HepG2 (cell line): ENCODE measurements at regions not wholly inside any gene's neighbourhood (a gene's known extent, or its start where the extent isn't known, plus 50 kb on each side); places are given as distances from the start of the nearest gene placed in this dataset.

ENCODE experiments used
- ATF7-NPFF ChIP-seq: sonication (generic); formaldehyde crosslinking; IDR thresholded peaks from 2 replicates; pipeline ENCODE4 v1.8.1; 2023; ENCODE audit warnings: mild to moderate bottlenecking, low read depth, missing genetic modification reagents, moderate library complexity
- BCL6 ChIP-seq: IDR thresholded peaks from 2 replicates; pipeline ENCODE4 v1.6.1; 2016; ENCODE audit warnings: missing genetic modification reagents, missing compliant biosample characterization
- DNMT1 ChIP-seq: sonication (generic); formaldehyde crosslinking; IDR thresholded peaks from 2 replicates; pipeline ENCODE4 v1.5.1; 2020; ENCODE audit warnings: mild to moderate bottlenecking, missing genetic modification reagents
- KDM3A ChIP-seq: IDR thresholded peaks from 2 replicates; pipeline ENCODE4 v1.6.1; 2018; ENCODE audit warnings: low read depth, missing compliant biosample characterization
- NFIC ChIP-seq: IDR thresholded peaks from 2 replicates; pipeline ENCODE4 v1.6.1; 2012; ENCODE audit warnings: mild to moderate bottlenecking, low read length, inconsistent platforms
- RXRB ChIP-seq: IDR thresholded peaks from 2 replicates; pipeline ENCODE4 v1.6.1; 2016; ENCODE audit warnings: borderline replicate concordance, missing genetic modification reagents, missing compliant biosample characterization
- SALL2 ChIP-seq: sonication (generic); formaldehyde crosslinking; IDR thresholded peaks from 2 replicates; pipeline ENCODE4 v1.8.1; 2023; ENCODE audit warnings: mild to moderate bottlenecking, missing genetic modification reagents, inconsistent platforms
- TCF12 ChIP-seq, 2 experiments: fragments of 450-650 bp in 1 of 2; sonication (generic) in 1 of 2; formaldehyde crosslinking in 1 of 2; IDR thresholded peaks; 2 replicates each; pipeline versions ENCODE4 v1.6.1 to v1.8.0; 2017 to 2022; ENCODE audit warnings: antibody characterized with exemption in 1 of 2, mild to moderate bottlenecking in 1 of 2, missing genetic modification reagents in 1 of 2, moderate library complexity in 1 of 2
- TRIM24 ChIP-seq: sonication (generic); formaldehyde crosslinking; IDR thresholded peaks from 2 replicates; pipeline ENCODE4 v1.8.0; 2022; ENCODE audit warnings: mild to moderate bottlenecking, missing genetic modification reagents
- XBP1 ChIP-seq: sonication (generic); formaldehyde crosslinking; IDR thresholded peaks from 2 replicates; pipeline ENCODE4 v1.5.0; 2020; ENCODE audit warnings: missing genetic modification reagents
- ZFP36L1 ChIP-seq: sonication (generic); formaldehyde crosslinking; IDR thresholded peaks from 2 replicates; pipeline ENCODE4 v1.8.0; 2022; ENCODE audit warnings: mild to moderate bottlenecking, missing genetic modification reagents, moderate library complexity
- ZNF558 ChIP-seq: sonication (generic); formaldehyde crosslinking; IDR thresholded peaks from 2 replicates; pipeline ENCODE4 v1.9.0; 2022; ENCODE audit warnings: mild to moderate bottlenecking, missing genetic modification reagents, borderline replicate concordance
- TF ChIP-seq, protein P1 (sequence below): sonication (generic); formaldehyde crosslinking; IDR thresholded peaks from 2 replicates; pipeline ENCODE4 v1.4.0; 2020; ENCODE audit warnings: mild to moderate bottlenecking, missing genetic modification reagents, borderline replicate concordance
- TF ChIP-seq, protein P2 (sequence below): sonication (generic); formaldehyde crosslinking; IDR thresholded peaks from 2 replicates; pipeline ENCODE4 v1.9.0; 2021; ENCODE audit warnings: missing genetic modification reagents, borderline replicate concordance
- TF ChIP-seq, protein P3 (sequence below): IDR thresholded peaks from 2 replicates; pipeline ENCODE4 v1.6.1; 2012; ENCODE audit warnings: inconsistent platforms
- TF ChIP-seq, protein P4 (sequence below): sonication (generic); formaldehyde crosslinking; IDR thresholded peaks from 2 replicates; pipeline ENCODE4 v1.4.0; 2020; ENCODE audit warnings: missing genetic modification reagents
- TF ChIP-seq, protein P5 (sequence below): sonication (generic); formaldehyde crosslinking; IDR thresholded peaks from 2 replicates; pipeline ENCODE4 v1.5.1; 2020; ENCODE audit warnings: mild to moderate bottlenecking, missing genetic modification reagents, borderline replicate concordance

DNA sequence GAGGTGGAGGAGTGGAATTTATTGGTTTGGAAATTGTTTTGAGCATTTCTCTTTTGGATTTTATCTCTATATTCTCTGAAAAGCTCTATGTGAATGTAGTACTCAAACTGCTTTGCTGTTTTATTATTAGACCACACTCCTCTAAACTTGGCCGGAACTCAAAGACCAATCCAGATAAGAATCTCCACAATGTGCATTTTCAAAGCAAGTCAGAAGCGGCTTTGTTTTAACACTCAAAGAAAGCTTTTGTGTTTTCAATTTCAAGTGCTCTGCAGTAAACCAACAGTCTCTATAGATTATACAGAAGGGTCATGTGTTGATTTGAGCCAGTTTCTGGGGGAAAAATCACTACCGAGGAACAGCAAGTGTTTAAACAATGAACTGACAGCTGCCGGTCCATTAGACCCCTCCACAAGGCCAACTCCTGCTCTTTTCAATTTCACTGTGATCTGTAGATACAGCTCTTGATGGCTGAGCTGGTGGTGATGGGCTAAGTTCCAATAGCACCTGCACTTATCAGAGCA, 79.4 kb downstream of the FTHL17 start (continued):
- TF ChIP-seq, protein P1, sequence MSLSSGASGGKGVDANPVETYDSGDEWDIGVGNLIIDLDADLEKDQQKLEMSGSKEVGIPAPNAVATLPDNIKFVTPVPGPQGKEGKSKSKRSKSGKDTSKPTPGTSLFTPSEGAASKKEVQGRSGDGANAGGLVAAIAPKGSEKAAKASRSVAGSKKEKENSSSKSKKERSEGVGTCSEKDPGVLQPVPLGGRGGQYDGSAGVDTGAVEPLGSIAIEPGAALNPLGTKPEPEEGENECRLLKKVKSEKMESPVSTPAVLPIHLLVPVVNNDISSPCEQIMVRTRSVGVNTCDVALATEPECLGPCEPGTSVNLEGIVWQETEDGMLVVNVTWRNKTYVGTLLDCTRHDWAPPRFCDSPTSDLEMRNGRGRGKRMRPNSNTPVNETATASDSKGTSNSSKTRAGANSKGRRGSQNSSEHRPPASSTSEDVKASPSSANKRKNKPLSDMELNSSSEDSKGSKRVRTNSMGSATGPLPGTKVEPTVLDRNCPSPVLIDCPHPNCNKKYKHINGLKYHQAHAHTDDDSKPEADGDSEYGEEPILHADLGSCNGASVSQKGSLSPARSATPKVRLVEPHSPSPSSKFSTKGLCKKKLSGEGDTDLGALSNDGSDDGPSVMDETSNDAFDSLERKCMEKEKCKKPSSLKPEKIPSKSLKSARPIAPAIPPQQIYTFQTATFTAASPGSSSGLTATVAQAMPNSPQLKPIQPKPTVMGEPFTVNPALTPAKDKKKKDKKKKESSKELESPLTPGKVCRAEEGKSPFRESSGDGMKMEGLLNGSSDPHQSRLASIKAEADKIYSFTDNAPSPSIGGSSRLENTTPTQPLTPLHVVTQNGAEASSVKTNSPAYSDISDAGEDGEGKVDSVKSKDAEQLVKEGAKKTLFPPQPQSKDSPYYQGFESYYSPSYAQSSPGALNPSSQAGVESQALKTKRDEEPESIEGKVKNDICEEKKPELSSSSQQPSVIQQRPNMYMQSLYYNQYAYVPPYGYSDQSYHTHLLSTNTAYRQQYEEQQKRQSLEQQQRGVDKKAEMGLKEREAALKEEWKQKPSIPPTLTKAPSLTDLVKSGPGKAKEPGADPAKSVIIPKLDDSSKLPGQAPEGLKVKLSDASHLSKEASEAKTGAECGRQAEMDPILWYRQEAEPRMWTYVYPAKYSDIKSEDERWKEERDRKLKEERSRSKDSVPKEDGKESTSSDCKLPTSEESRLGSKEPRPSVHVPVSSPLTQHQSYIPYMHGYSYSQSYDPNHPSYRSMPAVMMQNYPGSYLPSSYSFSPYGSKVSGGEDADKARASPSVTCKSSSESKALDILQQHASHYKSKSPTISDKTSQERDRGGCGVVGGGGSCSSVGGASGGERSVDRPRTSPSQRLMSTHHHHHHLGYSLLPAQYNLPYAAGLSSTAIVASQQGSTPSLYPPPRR (CRISPR knock-in tag): peak; percentile 27; the same call in 1 of the 2 replicates
- TF ChIP-seq DNMT1 (CRISPR knock-in tag): no peak
- TF ChIP-seq, protein P2, sequence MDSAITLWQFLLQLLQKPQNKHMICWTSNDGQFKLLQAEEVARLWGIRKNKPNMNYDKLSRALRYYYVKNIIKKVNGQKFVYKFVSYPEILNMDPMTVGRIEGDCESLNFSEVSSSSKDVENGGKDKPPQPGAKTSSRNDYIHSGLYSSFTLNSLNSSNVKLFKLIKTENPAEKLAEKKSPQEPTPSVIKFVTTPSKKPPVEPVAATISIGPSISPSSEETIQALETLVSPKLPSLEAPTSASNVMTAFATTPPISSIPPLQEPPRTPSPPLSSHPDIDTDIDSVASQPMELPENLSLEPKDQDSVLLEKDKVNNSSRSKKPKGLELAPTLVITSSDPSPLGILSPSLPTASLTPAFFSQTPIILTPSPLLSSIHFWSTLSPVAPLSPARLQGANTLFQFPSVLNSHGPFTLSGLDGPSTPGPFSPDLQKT (CRISPR knock-in tag): no peak
- TF ChIP-seq NFIC: peak; percentile 84; the same call in 1 of the 2 replicates
- no peak for TF ChIP-seq TRIM24 (CRISPR knock-in tag)
- TF ChIP-seq SALL2 (CRISPR knock-in tag): no peak
- no peak; the same call in 1 of the 2 replicates for TF ChIP-seq RXRB (CRISPR knock-in tag)
- no peak for TF ChIP-seq ZNF558
- TF ChIP-seq, protein P3, sequence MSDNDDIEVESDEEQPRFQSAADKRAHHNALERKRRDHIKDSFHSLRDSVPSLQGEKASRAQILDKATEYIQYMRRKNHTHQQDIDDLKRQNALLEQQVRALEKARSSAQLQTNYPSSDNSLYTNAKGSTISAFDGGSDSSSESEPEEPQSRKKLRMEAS: no peak
- no peak for TF ChIP-seq ZFP36L1 (CRISPR knock-in tag)
- TF ChIP-seq, protein P4, sequence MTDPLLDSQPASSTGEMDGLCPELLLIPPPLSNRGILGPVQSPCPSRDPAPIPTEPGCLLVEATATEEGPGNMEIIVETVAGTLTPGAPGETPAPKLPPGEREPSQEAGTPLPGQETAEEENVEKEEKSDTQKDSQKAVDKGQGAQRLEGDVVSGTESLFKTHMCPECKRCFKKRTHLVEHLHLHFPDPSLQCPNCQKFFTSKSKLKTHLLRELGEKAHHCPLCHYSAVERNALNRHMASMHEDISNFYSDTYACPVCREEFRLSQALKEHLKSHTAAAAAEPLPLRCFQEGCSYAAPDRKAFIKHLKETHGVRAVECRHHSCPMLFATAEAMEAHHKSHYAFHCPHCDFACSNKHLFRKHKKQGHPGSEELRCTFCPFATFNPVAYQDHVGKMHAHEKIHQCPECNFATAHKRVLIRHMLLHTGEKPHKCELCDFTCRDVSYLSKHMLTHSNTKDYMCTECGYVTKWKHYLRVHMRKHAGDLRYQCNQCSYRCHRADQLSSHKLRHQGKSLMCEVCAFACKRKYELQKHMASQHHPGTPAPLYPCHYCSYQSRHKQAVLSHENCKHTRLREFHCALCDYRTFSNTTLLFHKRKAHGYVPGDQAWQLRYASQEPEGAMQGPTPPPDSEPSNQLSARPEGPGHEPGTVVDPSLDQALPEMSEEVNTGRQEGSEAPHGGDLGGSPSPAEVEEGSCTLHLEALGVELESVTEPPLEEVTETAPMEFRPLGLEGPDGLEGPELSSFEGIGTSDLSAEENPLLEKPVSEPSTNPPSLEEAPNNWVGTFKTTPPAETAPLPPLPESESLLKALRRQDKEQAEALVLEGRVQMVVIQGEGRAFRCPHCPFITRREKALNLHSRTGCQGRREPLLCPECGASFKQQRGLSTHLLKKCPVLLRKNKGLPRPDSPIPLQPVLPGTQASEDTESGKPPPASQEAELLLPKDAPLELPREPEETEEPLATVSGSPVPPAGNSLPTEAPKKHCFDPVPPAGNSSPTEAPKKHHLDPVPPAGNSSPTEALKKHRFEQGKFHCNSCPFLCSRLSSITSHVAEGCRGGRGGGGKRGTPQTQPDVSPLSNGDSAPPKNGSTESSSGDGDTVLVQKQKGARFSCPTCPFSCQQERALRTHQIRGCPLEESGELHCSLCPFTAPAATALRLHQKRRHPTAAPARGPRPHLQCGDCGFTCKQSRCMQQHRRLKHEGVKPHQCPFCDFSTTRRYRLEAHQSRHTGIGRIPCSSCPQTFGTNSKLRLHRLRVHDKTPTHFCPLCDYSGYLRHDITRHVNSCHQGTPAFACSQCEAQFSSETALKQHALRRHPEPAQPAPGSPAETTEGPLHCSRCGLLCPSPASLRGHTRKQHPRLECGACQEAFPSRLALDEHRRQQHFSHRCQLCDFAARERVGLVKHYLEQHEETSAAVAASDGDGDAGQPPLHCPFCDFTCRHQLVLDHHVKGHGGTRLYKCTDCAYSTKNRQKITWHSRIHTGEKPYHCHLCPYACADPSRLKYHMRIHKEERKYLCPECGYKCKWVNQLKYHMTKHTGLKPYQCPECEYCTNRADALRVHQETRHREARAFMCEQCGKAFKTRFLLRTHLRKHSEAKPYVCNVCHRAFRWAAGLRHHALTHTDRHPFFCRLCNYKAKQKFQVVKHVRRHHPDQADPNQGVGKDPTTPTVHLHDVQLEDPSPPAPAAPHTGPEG (CRISPR knock-in tag): no peak
- no peak for TF ChIP-seq ATF7-NPFF (CRISPR knock-in tag)
- TF ChIP-seq KDM3A (CRISPR knock-in tag): no peak
- TF ChIP-seq XBP1: no peak
- no peak for TF ChIP-seq TCF12 (IDR thresholded peaks at IDR 0.05)
- no peak for TF ChIP-seq TCF12 (CRISPR knock-in tag; IDR thresholded peaks at IDR 0.05)
- TF ChIP-seq, protein P5, sequence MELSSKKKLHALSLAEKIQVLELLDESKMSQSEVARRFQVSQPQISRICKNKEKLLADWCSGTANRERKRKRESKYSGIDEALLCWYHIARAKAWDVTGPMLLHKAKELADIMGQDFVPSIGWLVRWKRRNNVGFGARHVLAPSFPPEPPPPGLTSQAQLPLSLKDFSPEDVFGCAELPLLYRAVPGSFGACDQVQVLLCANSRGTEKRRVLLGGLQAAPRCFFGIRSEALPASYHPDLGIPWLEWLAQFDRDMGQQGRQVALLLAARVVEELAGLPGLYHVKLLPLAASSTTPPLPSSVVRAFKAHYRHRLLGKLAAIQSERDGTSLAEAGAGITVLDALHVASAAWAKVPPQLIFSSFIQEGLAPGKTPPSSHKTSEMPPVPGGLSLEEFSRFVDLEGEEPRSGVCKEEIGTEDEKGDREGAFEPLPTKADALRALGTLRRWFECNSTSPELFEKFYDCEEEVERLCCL (CRISPR knock-in tag): no peak
- TF ChIP-seq BCL6: peak; percentile 82
